GM12874 (cell line): ENCODE measurements at regions not wholly inside any gene's neighbourhood (a gene's known extent, or its start where the extent isn't known, plus 50 kb on each side); places are given as distances from the start of the nearest gene placed in this dataset.

Experiments used
- TF ChIP-seq, protein P1 (sequence below): IDR thresholded peaks from 2 replicates; pipeline ENCODE4 v1.5.1; 2011; ENCODE audit warnings: low read depth, mild to moderate bottlenecking, control low read depth, low read length, moderate library complexity; ENCODE audit not compliant: insufficient read depth

DNA sequence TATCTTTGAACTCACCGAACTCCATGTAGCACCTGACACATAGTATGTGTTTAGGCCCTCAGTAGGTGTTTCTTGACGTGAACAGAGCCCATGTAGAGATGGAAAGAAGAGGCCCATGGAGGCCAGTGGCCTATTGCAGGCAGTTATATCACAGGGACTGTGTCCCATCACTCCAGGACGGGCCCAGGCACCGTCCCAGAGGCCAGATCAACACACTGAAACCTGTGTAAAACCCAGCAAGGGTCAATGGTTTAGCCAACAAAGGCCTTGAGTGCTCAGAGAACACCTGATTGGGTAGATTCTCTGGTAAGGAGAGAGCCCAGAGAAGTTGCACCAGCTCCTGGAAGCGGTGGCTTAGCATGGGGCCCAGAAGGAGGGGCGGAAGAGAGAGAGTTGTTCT lies 82.8 kb downstream of the INHBB start:
- TF ChIP-seq, protein P1, sequence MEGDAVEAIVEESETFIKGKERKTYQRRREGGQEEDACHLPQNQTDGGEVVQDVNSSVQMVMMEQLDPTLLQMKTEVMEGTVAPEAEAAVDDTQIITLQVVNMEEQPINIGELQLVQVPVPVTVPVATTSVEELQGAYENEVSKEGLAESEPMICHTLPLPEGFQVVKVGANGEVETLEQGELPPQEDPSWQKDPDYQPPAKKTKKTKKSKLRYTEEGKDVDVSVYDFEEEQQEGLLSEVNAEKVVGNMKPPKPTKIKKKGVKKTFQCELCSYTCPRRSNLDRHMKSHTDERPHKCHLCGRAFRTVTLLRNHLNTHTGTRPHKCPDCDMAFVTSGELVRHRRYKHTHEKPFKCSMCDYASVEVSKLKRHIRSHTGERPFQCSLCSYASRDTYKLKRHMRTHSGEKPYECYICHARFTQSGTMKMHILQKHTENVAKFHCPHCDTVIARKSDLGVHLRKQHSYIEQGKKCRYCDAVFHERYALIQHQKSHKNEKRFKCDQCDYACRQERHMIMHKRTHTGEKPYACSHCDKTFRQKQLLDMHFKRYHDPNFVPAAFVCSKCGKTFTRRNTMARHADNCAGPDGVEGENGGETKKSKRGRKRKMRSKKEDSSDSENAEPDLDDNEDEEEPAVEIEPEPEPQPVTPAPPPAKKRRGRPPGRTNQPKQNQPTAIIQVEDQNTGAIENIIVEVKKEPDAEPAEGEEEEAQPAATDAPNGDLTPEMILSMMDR: no peak

DNA sequence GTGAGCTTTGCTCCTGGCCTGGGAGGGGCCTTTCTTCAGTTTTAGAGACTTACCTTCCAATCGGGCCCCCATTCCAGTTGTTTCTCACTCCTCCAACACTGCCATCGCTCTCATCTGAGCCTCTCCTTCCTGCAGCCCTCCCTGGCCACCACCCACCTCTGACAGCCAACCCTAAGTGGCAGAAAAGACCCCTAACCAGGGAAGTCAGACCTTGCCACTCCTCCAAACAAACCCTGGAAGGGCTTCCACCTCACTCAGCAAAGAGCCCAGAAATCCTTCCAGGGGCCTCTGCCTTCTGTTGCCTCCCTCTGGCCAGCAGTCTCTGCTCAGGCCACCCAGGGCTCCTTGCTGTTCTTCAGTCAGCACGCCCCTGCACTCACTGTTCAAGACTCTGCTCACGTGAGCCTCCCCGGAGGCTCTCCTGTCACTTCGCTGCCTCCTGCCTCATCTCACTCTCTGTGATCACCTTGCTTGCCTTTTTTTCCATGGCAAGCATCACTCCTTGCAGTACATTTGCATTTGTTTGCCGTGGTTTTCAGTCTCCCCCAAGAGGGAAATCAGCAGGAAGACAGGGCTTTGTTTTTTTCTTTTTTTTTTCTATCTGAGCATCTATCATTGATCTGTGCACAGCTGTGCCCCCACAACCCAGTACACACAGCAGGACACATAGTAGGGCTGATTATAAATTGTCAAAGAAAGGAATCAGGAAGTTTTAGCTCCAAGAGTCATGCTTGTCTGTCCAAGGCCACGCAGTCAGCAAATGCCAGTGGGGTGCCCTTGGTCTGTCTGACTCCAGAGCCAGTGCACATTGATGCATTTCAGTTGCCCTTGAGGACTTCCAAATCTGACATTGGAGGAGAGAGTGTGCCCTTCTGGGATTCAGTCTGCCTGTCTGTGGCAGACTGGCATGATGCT lies 83.9 kb downstream of the INHBB start:
- TF ChIP-seq, protein P1: no peak

DNA sequence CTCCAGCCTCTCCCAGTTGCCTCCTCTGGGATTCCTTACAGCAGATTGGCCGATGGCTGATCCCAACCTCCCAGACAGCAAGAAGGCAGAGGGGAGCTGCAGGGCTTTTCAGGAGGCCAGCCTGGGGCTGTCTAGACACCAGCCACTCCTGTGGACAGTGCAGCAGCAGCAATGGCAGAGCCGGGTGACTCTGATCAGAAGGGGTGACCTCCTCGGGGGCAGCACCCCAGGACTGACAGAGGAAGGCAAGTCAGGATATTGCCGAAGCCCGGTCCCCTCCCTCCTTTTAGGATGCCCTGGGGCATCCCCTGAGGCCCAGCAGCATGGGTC lies 84.5 kb downstream of the INHBB start:
- TF ChIP-seq, protein P1: no peak

DNA sequence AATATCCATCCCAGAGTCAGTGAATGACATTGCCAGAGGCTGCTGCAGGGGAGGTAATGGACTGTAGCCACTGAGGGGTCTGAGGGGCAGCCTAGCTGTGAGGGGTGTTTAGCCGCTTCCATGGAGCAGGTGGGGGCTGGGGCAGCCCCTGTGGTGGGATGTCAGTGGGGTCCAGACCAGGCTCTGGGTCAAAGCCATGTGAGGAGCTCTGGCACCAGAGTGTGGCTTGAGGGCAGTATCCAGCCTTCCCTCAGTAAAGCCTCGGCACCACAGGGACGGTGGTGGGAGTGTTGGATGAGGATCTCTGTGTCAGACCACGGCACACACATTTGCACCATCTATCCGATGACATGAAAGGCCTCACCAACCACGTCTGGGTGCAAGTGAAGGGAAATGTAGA lies 85.0 kb downstream of the INHBB start:
- TF ChIP-seq, protein P1: no peak

DNA sequence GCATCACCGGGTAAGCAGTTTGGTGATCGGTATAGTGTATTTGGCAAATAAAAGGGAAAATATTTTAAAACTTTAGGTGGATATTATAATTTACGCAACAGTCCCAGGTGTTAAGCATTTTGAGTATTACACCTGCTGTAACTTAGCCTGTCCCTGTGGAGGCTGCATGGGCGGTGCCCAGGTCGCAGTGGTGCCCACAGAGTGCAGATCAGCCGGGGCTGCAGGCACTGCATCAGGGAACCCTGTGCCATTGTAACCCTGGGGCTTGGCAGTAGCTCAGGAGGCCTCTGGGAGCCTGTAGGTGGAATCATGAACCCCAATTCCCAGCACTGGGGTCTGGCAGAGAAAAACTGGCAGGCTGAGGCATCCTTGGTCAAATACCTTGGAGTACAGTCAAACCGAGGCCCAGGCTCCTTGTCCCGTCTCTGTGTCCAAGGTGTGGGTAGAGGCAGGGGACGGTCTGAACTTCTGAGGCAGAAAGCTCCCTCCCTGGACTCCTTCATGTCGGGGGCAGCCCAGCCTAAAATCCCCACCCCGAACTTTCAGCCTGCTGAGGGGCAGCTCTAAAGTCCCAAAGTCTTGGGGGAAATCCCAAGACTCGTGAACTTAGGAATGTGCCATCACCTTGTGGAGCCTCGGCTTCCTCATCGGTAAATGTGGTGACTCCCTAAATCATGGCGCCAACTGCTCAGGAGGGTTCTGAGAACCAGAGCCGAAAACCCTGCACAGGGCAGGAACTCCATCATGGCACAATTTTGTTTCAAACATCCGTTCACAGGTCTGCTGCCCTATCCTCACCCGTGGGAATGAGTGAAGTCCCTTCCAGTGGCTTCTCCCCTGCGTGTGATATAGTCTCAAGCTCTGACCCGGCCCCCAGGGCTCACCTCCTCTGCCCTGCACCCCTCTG lies 85.7 kb downstream of the INHBB start:
- TF ChIP-seq, protein P1: no peak

DNA sequence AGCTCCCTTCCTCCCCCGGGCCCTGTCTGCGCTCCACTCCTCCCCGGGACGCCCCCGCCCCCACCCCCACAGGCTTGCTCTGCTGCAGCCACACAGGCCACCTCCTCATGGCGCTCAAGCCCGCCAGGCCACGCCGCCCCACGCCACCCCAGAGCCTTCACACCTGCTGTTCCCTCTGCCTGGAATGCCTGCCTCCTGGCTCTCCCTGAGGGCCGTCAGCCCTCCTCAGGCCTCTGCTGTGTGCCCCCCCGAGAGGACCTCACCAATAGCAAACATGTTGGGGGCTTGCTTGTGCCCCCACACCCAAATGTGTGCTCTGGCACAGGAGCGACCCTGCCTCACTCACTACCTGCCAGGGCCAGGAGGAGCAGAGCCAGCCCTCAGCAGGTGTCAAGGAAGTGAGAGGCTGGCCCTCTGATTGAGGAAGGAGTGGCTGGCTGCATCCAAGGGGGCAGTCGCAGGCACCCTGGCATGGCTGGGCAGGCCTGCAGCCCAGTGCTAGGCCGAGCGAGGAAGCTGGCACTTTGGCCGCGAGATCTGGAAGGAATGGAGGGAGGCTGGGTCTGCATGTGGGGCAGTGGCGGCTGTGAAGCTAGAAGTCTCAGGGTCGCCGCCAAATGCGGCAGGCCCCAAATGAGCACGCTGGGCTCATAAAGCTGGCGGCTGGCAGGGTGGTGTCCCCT lies 86.5 kb downstream of the INHBB start:
- TF ChIP-seq, protein P1: no peak
